Esophagus muscularis mucosa (tissue), 4 donors: ENCODE measurements at regions not wholly inside any gene's neighbourhood (a gene's known extent, or its start where the extent isn't known, plus 50 kb on each side); places are given as distances from the start of the nearest gene placed in this dataset.

Source experiments
- CTCF ChIP-seq, 3 experiments: fragments of 200-600 bp in 2 of 3; fragments of 450-650 bp in 1 of 3; sonication (generic) in 2 of 3; IDR thresholded peaks; one replicate each; pipeline ENCODE4 v1.5.1; 2017 to 2019; ENCODE audit warnings: antibody characterized with exemption in 3 of 3, mild to moderate bottlenecking in 2 of 3, moderate library complexity in 1 of 3
- EP300 ChIP-seq: sonication (generic); formaldehyde crosslinking; IDR thresholded peaks from one replicate; pipeline ENCODE4 v1.6.1; 2017; ENCODE audit warnings: antibody characterized with exemption
- POLR2A ChIP-seq: fragments of 450-650 bp; IDR thresholded peaks from one replicate; pipeline ENCODE4 v1.6.1; 2017; ENCODE audit warnings: antibody characterized with exemption, moderate library complexity, mild to moderate bottlenecking, low read depth
- POLR2AphosphoS5 ChIP-seq, 2 donors: sonication (generic); formaldehyde crosslinking; IDR thresholded peaks; one replicate each; pipeline ENCODE4 v1.6.1; 2017; ENCODE audit warnings: antibody characterized with exemption in 2 of 2

GRCh38 chr5:159807586-159807985 is 108.7 kb upstream of the ADRA1B start:
- no peak for TF ChIP-seq CTCF (IDR thresholded peaks at IDR 0.05)
- TF ChIP-seq POLR2A: no peak
- TF ChIP-seq POLR2AphosphoS5 (IDR thresholded peaks at IDR 0.05): no peak
- TF ChIP-seq EP300: no peak
